ENCODE measurements at regions not wholly inside any gene's neighbourhood (a gene's known extent, or its start where the extent isn't known, plus 50 kb on each side); places are given as distances from the start of the nearest gene placed in this dataset.

DNA sequence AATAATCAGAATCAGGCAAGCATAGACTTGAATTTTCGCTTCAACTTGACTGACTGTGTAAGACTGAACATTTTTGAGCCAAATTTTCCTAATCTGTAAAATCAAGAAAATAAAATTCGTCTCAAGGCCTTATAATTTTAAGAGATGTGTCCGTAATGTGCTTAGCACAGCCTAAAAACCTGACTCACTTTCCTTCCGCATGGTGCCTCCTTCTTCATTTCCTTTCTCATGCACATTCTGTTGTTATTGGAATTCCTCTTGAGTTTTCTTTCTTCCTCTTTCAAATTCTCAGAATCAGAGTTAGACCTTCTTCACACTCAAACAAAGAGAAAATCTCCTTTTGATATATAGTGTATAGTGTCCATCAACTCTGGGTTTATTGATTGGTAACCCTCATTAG lies 208.9 kb upstream of the SLIT2 start:
- H3K27me3 ChIP-seq (ENCODE audit: low read depth) = no peaks in the 10 kb centered on the region
- intact Hi-C loops (cut with DNase I) = no loop called here
- H3K36me3 ChIP-seq = no peaks in the 10 kb centered on the region
- no peak overlapping the region for H3K4me3 ChIP-seq
- ATAC-seq (no peak), DNase-seq (no peak)
- TF ChIP-seq, protein P1, sequence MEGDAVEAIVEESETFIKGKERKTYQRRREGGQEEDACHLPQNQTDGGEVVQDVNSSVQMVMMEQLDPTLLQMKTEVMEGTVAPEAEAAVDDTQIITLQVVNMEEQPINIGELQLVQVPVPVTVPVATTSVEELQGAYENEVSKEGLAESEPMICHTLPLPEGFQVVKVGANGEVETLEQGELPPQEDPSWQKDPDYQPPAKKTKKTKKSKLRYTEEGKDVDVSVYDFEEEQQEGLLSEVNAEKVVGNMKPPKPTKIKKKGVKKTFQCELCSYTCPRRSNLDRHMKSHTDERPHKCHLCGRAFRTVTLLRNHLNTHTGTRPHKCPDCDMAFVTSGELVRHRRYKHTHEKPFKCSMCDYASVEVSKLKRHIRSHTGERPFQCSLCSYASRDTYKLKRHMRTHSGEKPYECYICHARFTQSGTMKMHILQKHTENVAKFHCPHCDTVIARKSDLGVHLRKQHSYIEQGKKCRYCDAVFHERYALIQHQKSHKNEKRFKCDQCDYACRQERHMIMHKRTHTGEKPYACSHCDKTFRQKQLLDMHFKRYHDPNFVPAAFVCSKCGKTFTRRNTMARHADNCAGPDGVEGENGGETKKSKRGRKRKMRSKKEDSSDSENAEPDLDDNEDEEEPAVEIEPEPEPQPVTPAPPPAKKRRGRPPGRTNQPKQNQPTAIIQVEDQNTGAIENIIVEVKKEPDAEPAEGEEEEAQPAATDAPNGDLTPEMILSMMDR (IDR thresholded peaks at IDR 0.05) = no peak
- H3K9me3 ChIP-seq = no peaks in the 10 kb centered on the region
- H3K27ac ChIP-seq = no peak overlapping the region
- no peaks in the 10 kb centered on the region for H3K4me1 ChIP-seq

DNA sequence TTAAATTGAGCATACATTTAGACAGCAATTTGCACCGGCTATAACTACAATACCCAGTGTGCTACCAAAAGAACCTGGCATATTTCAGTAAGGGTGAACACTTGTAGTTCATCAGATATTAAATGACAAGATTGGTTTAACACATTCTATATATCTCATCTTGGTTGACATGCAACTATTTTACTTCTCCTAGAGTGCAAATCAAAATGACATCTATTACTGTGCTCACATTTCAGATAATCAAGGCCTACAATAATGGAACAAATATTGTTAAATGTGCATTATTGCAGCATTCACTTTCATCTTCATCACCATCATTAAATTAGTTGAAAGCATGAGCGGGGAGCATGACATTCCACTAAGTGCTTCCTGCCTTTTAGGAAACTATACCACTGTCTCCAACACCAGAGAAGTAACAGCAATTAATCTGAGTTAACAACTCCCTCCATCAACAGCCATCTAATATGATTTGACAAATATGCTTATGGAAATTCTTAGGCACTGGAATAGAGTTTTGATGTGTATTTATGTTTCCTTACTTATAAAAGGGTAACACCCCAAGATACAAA lies 209.8 kb upstream of the SLIT2 start:
- Histone ChIP-seq H3K36me3 (no peaks in the 10 kb centered on the region), H3K9me3 (no peaks in the 10 kb centered on the region), H3K4me1 (no peaks in the 10 kb centered on the region), H3K4me3 (no peak overlapping the region), H3K27me3 (ENCODE audit: low read depth) (no peaks in the 10 kb centered on the region), H3K27ac (no peak overlapping the region)
- intact Hi-C loops (cut with DNase I) = no loop called here
- no peak for DNase-seq
- TF ChIP-seq, protein P1 (IDR thresholded peaks at IDR 0.05) = no peak
- ATAC-seq = no peak

DNA sequence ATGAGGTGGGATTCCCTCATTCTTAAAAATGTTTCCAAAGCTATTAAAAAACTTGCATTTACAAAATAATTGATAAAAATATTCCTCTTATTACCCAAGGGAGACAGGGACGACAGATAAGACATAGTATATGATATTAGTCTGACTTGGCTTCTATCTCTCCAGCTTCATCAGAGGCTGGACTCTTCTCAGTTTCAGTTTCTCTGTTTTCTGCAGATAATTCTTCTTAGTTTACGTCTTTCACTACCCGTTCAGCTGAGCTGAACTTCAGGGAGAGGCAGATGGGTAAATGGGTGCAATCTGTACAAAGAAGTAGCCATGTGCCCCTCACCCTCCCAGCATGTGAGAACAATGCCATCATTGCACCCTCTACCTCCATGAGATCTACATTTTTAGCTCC lies 214.0 kb upstream of the SLIT2 start:
- intact Hi-C loops (cut with DNase I) = no loop called here
- TF ChIP-seq, protein P1 (IDR thresholded peaks at IDR 0.05) = no peak
- ATAC-seq (no peak), DNase-seq (no peak)
- Histone ChIP-seq H3K4me3 (no peak overlapping the region), H3K9me3 (no peaks in the 10 kb centered on the region), H3K27ac (no peak overlapping the region), H3K27me3 (ENCODE audit: low read depth) (no peaks in the 10 kb centered on the region), H3K36me3 (no peaks in the 10 kb centered on the region), H3K4me1 (no peaks in the 10 kb centered on the region)

DNA sequence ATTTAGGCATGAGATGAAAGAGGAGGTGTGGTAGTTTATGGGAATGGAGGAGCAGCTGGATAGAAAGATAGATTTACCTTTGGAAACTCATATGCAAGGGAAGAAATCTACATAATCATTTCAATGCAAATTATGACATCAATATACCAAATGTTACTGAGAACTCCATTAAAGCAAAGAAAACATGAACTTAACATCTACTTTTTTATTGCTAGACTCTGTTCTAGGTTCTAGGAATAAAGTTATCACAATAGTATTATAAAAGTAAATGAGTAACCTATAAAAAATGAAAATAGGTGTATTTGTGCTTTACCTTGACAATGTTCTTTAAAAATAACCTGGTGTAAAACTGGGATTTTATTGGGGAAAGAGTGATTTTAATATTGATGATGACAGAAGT lies 221.6 kb upstream of the SLIT2 start:
- Histone ChIP-seq H3K27ac (no peak overlapping the region), H3K4me1 (no peaks in the 10 kb centered on the region), H3K36me3 (no peaks in the 10 kb centered on the region), H3K27me3 (ENCODE audit: low read depth) (no peaks in the 10 kb centered on the region), H3K9me3 (no peaks in the 10 kb centered on the region), H3K4me3 (no peak overlapping the region)
- no peak for ATAC-seq
- no peak for DNase-seq
- intact Hi-C loops (cut with DNase I) = no loop called here
- TF ChIP-seq, protein P1 (IDR thresholded peaks at IDR 0.05) = no peak

DNA sequence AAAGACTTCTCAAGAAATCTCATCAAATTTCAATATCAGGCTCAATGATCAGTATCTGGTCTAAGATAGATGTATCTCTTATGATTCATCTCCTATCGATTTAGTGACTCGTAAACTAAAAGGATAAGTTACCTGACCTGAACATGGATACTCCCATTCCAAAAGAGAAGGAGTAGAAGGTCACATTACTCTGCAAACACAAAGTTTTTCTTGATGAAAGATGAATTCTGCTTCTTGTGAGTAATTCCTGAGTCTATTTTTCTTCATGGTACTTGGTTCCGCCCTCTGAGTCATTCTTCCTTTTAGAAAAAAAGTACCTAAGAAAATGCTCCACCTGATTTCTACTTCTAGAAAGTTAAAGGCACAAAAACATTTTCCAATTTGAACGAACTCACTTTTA lies 223.1 kb upstream of the SLIT2 start:
- intact Hi-C loops (cut with DNase I) = no loop called here
- no peak overlapping the region for H3K27ac ChIP-seq
- no peak for DNase-seq
- no peaks in the 10 kb centered on the region for H3K9me3 ChIP-seq
- no peaks in the 10 kb centered on the region for H3K36me3 ChIP-seq
- no peak overlapping the region for H3K4me3 ChIP-seq
- ATAC-seq = no peak
- H3K27me3 ChIP-seq (ENCODE audit: low read depth) = no peaks in the 10 kb centered on the region
- TF ChIP-seq, protein P1 (IDR thresholded peaks at IDR 0.05) = no peak
- no peaks in the 10 kb centered on the region for H3K4me1 ChIP-seq

DNA sequence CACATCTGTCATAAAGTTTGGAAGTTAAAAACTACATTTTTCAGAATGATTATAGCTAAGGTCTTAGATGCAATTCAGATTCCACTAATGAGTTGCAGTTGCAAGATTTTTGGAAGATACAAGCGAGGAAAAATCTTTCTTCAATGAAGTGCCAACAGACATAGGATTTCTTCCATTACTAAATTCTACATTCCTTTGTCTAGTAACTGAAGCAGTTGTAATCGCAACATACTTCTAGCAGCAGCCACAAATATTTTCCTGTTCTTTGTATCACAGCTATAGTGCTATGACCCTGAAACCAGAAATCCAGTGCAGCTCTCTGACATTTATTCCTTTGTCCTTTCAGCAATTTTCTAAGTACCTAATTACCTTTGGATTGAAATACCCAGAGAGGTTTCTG lies 225.2 kb upstream of the SLIT2 start:
- ATAC-seq (no peak), DNase-seq (no peak)
- Histone ChIP-seq H3K36me3 (no peaks in the 10 kb centered on the region), H3K27ac (no peak overlapping the region), H3K4me1 (no peaks in the 10 kb centered on the region), H3K27me3 (ENCODE audit: low read depth) (no peaks in the 10 kb centered on the region), H3K9me3 (no peaks in the 10 kb centered on the region), H3K4me3 (no peak overlapping the region)
- TF ChIP-seq, protein P1 (IDR thresholded peaks at IDR 0.05) = no peak
- intact Hi-C loops (cut with DNase I) = no loop called here

Measured in lower lobe of right lung (tissue), 2 donors.